DOHH2 (cell line): ENCODE measurements at regions not wholly inside any gene's neighbourhood (a gene's known extent, or its start where the extent isn't known, plus 50 kb on each side); places are given as distances from the start of the nearest gene placed in this dataset.

ENCODE experiments used
- H3F3A ChIP-seq: fragments of 200-600 bp; sonication (generic), shearing (Covaris generic); 2 replicates; pipeline ENCODE4 v1.6.0; 2016; ENCODE audit warnings: antibody characterized with exemption, mild to moderate bottlenecking; ENCODE audit not compliant: control insufficient read depth, insufficient read depth
- H3K27ac ChIP-seq: fragments of 200-600 bp; sonication (generic); 2 replicates; pipeline ENCODE4 v1.5.1; 2014; ENCODE audit warnings: low read depth, mild to moderate bottlenecking, low read length, moderate library complexity
- H3K27me3 ChIP-seq: fragments of 200-600 bp; sonication (generic); 2 replicates; pipeline ENCODE4 v1.6.1; 2014; ENCODE audit warnings: mild to moderate bottlenecking, low read length, mixed read lengths; ENCODE audit not compliant: control insufficient read depth
- H3K36me3 ChIP-seq: fragments of 200-600 bp; sonication (generic); 2 replicates; pipeline ENCODE4 v1.6.1; 2014; ENCODE audit warnings: mild to moderate bottlenecking, low read length, moderate library complexity, mixed read lengths; ENCODE audit not compliant: control insufficient read depth
- H3K4me1 ChIP-seq: fragments of 200-600 bp; sonication (generic); 2 replicates; pipeline ENCODE4 v1.6.1; 2014; ENCODE audit warnings: mild to moderate bottlenecking, low read length, mixed read lengths; ENCODE audit not compliant: control insufficient read depth
- H3K4me2 ChIP-seq: fragments of 200-600 bp; sonication (generic); 2 replicates; pipeline ENCODE4 v1.6.0; 2014; ENCODE audit warnings: mild to moderate bottlenecking, low read length, moderate library complexity
- H3K4me3 ChIP-seq: fragments of 200-600 bp; sonication (generic); 2 replicates; pipeline ENCODE4 v1.5.1; 2014; ENCODE audit warnings: mild to moderate bottlenecking, low read length, mixed read lengths
- H3K79me2 ChIP-seq: fragments of 200-600 bp; sonication (generic); 2 replicates; pipeline ENCODE4 v1.6.1; 2014; ENCODE audit warnings: mild to moderate bottlenecking, low read length, mixed read lengths; ENCODE audit not compliant: control insufficient read depth
- H3K9me2 ChIP-seq: fragments of 200-600 bp; sonication (generic); replicated peaks from 2 replicates; pipeline ENCODE4 v1.6.1; 2014; ENCODE audit warnings: mild to moderate bottlenecking, low read length, mixed read lengths; ENCODE audit not compliant: control insufficient read depth
- H3K9me3 ChIP-seq: fragments of 200-600 bp; sonication (generic); 2 replicates; pipeline ENCODE4 v1.6.1; 2014; ENCODE audit warnings: antibody characterized with exemption, low read length, mixed read lengths; ENCODE audit not compliant: control insufficient read depth, insufficient read depth
- H4K20me1 ChIP-seq: fragments of 200-600 bp; sonication (generic); 2 replicates; pipeline ENCODE4 v1.6.0; 2014; ENCODE audit warnings: low read depth, mild to moderate bottlenecking, antibody characterized with exemption, low read length, moderate library complexity; ENCODE audit not compliant: control insufficient read depth, insufficient read depth
- CTCF ChIP-seq: fragments of 200-600 bp; sonication (generic); IDR thresholded peaks from one replicate; pipeline ENCODE4 v1.5.1; 2014; ENCODE audit warnings: antibody characterized with exemption, mild to moderate bottlenecking, low read depth, low read length; ENCODE audit not compliant: poor library complexity, severe bottlenecking
- EZH2phosphoT487 ChIP-seq: fragments of 200-600 bp; sonication (generic); IDR thresholded peaks from 2 replicates; pipeline ENCODE4 v1.6.1; 2017; ENCODE audit warnings: borderline replicate concordance, mild to moderate bottlenecking, antibody characterized with exemption, low read length, moderate library complexity, mixed read lengths

- Histone ChIP-seq H3K9me3 (no peaks in the 10 kb centered on the region), H3K4me1 (no peaks in the 10 kb centered on the region), H3K27ac (no peak overlapping the region), H3K36me3 (no peaks in the 10 kb centered on the region), H3F3A (no peaks in the 10 kb centered on the region), H3K9me2 (no peaks in the 10 kb centered on the region), H4K20me1 (no peaks in the 10 kb centered on the region), H3K4me3 (no peak overlapping the region), H3K4me2 (no peak overlapping the region), H3K27me3 (0 out of 2 replicates have a peak, but pooled peaks cover under 1% of the 10 kb centered on the region), H3K79me2 (no peaks in the 10 kb centered on the region)
- TF ChIP-seq EZH2phosphoT487 (no peak), CTCF (no peak)
These were observed 169.5 kb upstream of the ZMIZ1 start for GRCh38 chr10:78899098-78899754.

- Histone ChIP-seq H3F3A (no peaks in the 10 kb centered on the region), H3K4me3 (no peak overlapping the region), H4K20me1 (no peaks in the 10 kb centered on the region), H3K4me2 (no peak overlapping the region), H3K27me3 (0 out of 2 replicates have a peak, but pooled peaks cover 2% of the 10 kb centered on the region), H3K36me3 (no peaks in the 10 kb centered on the region), H3K79me2 (no peaks in the 10 kb centered on the region), H3K27ac (no peak overlapping the region), H3K9me2 (no peaks in the 10 kb centered on the region), H3K4me1 (no peaks in the 10 kb centered on the region), H3K9me3 (no peaks in the 10 kb centered on the region)
- TF ChIP-seq EZH2phosphoT487, result no peak
- TF ChIP-seq CTCF, result no peak
These were observed 168.6 kb upstream of the ZMIZ1 start for GRCh38 chr10:78899996-78900714.

- no peaks in the 10 kb centered on the region for H3K4me1 ChIP-seq
- H3K79me2 ChIP-seq, result no peaks in the 10 kb centered on the region
- no peaks in the 10 kb centered on the region for H3K9me3 ChIP-seq
- H3K36me3 ChIP-seq, result no peaks in the 10 kb centered on the region
- no peak overlapping the region for H3K4me3 ChIP-seq
- no peaks in the 10 kb centered on the region for H3K9me2 ChIP-seq
- TF ChIP-seq CTCF, result no peak
- no peak for TF ChIP-seq EZH2phosphoT487
- no peaks in the 10 kb centered on the region for H3F3A ChIP-seq
- no peaks in the 10 kb centered on the region for H4K20me1 ChIP-seq
- no peak overlapping the region for H3K27ac ChIP-seq
- H3K4me2 ChIP-seq, result no peak overlapping the region
- H3K27me3 ChIP-seq, result peaks cover 8% of the 10 kb centered on the region; the same call in 1 of the 2 replicates
These were observed 167.9 kb upstream of the ZMIZ1 start for GRCh38 chr10:78900715-78901430.
